Breast epithelium (tissue), 4 donors: ENCODE measurements at regions not wholly inside any gene's neighbourhood (a gene's known extent, or its start where the extent isn't known, plus 50 kb on each side); places are given as distances from the start of the nearest gene placed in this dataset.

Experiments used
- DNase-seq, 2 donors: peaks; one replicate each; pipeline ENCODE4 v3.0.0-alpha.2; 2019; ENCODE audit warnings: low spot score in 2 of 2
- H3K27ac ChIP-seq, 2 donors: fragments of 200-600 bp; sonication (generic) in 1 of 2; one replicate each; pipeline ENCODE4 v1.5.1; 2016 to 2019; ENCODE audit warnings: mild to moderate bottlenecking in 1 of 2
- H3K27me3 ChIP-seq, 2 donors: fragments of 200-600 bp; sonication (generic) in 1 of 2; one replicate each; pipeline versions ENCODE4 v1.5.1 to v1.6.0; 2017 to 2019; ENCODE audit warnings: control low read depth in 1 of 2, mild to moderate bottlenecking in 1 of 2
- H3K36me3 ChIP-seq: fragments of 200-600 bp; one replicate; pipeline ENCODE4 v1.5.1; 2019
- H3K4me1 ChIP-seq, 2 donors: fragments of 200-600 bp; sonication (generic); one replicate each; pipeline ENCODE4 v1.5.1; 2016 to 2019; ENCODE audit warnings: control low read depth in 1 of 2
- H3K4me3 ChIP-seq, 3 donors: fragments of 200-600 bp; sonication (generic); 1 replicate in 2 of 3; 2 replicates in 1 of 3; pipeline ENCODE4 v1.5.1; 2016 to 2019; ENCODE audit warnings: mild to moderate bottlenecking in 3 of 3, moderate library complexity in 2 of 3
- H3K9me3 ChIP-seq, 2 donors: fragments of 200-600 bp; sonication (generic) in 1 of 2; one replicate each; pipeline ENCODE4 v1.5.1; 2016 to 2019; ENCODE audit warnings: control low read depth in 1 of 2
- POLR2A ChIP-seq: fragments of 450-650 bp; IDR thresholded peaks from one replicate; pipeline ENCODE4 v1.6.1; 2016; ENCODE audit warnings: antibody characterized with exemption, mild to moderate bottlenecking, moderate library complexity
- POLR2AphosphoS5 ChIP-seq, 3 donors: sonication (generic); formaldehyde crosslinking; IDR thresholded peaks; one replicate each; pipeline ENCODE4 v1.6.1; 2017; ENCODE audit warnings: antibody characterized with exemption in 3 of 3
- intact Hi-C: fragments of 100-400 bp; cut with DNase I; formaldehyde crosslinking; loops from one replicate; pipeline ENCODE4 v1.15.1; 2023; ENCODE audit warnings: low total_unique reads
- TF ChIP-seq, protein P1 (sequence below), 3 donors: fragments of 450-650 bp; IDR thresholded peaks; one replicate each; pipeline ENCODE4 v1.5.1; 2016 to 2017; ENCODE audit warnings: antibody characterized with exemption in 3 of 3, mild to moderate bottlenecking in 3 of 3, moderate library complexity in 3 of 3

DNA sequence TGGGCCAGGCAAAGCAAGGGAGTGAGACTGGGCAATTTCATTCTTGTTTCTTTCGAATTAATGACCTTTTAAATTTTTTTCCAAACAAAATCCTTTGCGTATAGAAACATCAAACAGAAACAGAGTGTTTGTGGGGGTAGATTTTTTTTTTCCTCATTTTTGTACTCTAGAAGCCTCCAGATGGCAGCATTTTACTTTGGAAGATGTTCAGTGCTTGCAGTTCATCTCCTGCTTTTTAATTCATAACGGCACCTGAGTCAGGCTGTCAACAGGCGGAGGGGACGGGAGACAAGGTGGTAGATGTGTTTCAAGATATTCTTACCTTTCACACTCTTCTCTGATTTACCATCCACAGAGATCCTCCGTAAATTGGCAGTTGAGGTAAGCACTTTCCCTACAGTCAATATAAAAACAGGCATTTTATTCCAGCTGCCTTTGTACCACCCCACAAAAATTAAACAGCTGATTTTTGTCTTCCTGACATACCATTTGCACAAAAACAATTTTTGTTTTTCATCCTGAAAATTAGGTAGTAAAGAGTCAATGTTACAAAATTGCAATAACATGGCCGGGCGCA is 99.5 kb upstream of the FBXL17 start:
- H3K9me3 ChIP-seq: no peaks in the 10 kb centered on the region
- TF ChIP-seq POLR2AphosphoS5 (IDR thresholded peaks at IDR 0.05): no peak
- no peak for TF ChIP-seq POLR2A
- TF ChIP-seq, protein P1, sequence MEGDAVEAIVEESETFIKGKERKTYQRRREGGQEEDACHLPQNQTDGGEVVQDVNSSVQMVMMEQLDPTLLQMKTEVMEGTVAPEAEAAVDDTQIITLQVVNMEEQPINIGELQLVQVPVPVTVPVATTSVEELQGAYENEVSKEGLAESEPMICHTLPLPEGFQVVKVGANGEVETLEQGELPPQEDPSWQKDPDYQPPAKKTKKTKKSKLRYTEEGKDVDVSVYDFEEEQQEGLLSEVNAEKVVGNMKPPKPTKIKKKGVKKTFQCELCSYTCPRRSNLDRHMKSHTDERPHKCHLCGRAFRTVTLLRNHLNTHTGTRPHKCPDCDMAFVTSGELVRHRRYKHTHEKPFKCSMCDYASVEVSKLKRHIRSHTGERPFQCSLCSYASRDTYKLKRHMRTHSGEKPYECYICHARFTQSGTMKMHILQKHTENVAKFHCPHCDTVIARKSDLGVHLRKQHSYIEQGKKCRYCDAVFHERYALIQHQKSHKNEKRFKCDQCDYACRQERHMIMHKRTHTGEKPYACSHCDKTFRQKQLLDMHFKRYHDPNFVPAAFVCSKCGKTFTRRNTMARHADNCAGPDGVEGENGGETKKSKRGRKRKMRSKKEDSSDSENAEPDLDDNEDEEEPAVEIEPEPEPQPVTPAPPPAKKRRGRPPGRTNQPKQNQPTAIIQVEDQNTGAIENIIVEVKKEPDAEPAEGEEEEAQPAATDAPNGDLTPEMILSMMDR (IDR thresholded peaks at IDR 0.05): no peak
- no peak for DNase-seq
- H3K36me3 ChIP-seq: no peaks in the 10 kb centered on the region
- H3K27ac ChIP-seq: no peak overlapping the region
- intact Hi-C loops: no loop called here
- H3K27me3 ChIP-seq: no peaks in the 10 kb centered on the region
- no peaks in the 10 kb centered on the region for H3K4me1 ChIP-seq
- no peak overlapping the region for H3K4me3 ChIP-seq

DNA sequence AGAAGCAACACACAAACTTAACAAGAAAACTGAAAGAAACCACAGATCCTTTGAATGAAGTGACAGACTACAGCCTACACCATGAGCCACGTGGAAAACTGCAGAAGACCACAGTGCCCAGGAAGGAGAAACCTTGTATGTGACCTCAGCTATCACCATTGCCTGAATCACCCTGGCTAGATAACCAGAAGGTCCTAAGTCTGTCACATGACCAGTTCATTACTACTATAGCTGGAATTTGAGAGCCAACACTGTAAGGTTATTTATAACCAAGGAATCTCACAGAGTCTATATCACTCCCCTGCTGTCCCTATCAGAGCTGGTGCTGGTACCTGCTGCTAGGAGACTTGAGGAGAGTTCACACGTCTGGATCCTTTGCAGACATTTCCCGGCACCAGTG is 90.3 kb upstream of the FBXL17 start:
- Histone ChIP-seq H3K27ac (no peak overlapping the region), H3K27me3 (no peaks in the 10 kb centered on the region)
- intact Hi-C loops: loop anchor here (5.0 kb wide), 1 partner anchor 1850 kb away; no protein-coding TSS in a partner anchor

DNA sequence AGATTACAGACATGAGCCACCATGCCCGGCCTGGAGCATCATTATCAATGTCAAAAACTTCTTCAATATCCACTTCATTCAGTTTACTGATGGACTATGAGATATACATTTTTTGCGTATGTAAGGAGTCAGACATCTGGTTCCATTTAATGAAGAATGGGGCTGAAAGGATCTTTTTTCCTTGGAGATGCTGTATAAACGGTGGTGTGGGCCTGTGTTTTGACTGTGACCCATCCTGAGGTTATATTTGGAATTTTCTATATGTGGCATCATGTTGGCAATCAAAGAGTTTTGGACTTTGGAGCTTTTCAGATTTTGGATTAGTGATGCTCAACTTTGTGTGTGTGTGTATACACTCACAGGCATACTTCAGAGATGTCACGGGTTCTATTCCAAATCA is 85.7 kb upstream of the FBXL17 start:
- H3K9me3 ChIP-seq: peaks cover 0 to 2% of the 10 kb centered on the region in 2 donors
- no peaks in the 10 kb centered on the region for H3K4me1 ChIP-seq
- H3K27me3 ChIP-seq: no peaks in the 10 kb centered on the region
- no peaks in the 10 kb centered on the region for H3K36me3 ChIP-seq
- H3K27ac ChIP-seq: no peak overlapping the region
- no peak for DNase-seq
- no peak for TF ChIP-seq POLR2A
- TF ChIP-seq, protein P1 (IDR thresholded peaks at IDR 0.05): no peak
- TF ChIP-seq POLR2AphosphoS5 (IDR thresholded peaks at IDR 0.05): no peak
- no peak overlapping the region for H3K4me3 ChIP-seq
- intact Hi-C loops: no loop called here

More for the DNA sequence above, 90.3 kb upstream of the FBXL17 start:
- no peaks in the 10 kb centered on the region for H3K36me3 ChIP-seq
- H3K9me3 ChIP-seq: peaks cover 0 to 7% of the 10 kb centered on the region in 2 donors
- no peak overlapping the region for H3K4me3 ChIP-seq
- TF ChIP-seq, protein P1 (IDR thresholded peaks at IDR 0.05): no peak
- TF ChIP-seq POLR2A: no peak
- TF ChIP-seq POLR2AphosphoS5 (IDR thresholded peaks at IDR 0.05): no peak
- DNase-seq: no peak
- no peaks in the 10 kb centered on the region for H3K4me1 ChIP-seq

DNA sequence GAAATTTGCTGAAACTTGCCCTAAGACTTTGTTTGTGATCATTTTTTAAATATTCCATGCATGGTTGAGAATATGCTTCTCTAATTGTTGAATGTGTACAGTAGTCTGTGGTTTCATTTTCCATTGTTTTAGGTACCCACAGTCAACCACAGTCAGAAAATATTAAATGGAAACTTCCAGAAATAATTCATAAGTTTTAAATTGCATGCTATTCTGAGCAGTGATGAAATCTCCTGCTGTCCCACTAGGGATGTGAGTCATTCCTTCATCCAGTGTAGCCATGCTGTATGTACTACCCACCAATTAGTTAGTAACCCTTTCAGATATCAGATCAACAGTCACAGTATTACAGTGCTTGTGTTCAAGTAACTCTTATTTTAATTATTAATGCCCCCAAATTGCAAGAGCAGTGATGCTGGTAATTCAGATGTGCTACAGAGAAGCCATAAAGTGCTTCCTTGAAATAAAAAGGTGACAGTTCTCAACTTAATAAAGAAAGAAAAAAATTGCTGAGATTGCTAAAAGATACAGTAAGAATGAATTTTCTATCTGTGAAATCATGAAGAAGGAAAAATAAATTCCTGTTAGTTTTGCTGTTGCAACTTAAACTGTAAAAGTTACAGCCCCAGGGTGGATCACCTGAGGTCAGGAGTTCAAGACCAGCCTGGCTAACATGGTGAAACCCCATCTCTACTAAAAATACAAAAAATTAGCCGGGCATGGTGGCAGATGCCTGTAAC is 79.9 kb upstream of the FBXL17 start:
- intact Hi-C loops: no loop called here
- no peak for DNase-seq
- Histone ChIP-seq H3K4me3 (no peak overlapping the region), H3K27me3 (no peaks in the 10 kb centered on the region), H3K27ac (no peak overlapping the region), H3K36me3 (no peaks in the 10 kb centered on the region), H3K4me1 (no peaks in the 10 kb centered on the region), H3K9me3 (no peaks in the 10 kb centered on the region)
- TF ChIP-seq POLR2AphosphoS5 (IDR thresholded peaks at IDR 0.05): no peak
- TF ChIP-seq POLR2A: no peak
- TF ChIP-seq, protein P1 (IDR thresholded peaks at IDR 0.05): no peak

DNA sequence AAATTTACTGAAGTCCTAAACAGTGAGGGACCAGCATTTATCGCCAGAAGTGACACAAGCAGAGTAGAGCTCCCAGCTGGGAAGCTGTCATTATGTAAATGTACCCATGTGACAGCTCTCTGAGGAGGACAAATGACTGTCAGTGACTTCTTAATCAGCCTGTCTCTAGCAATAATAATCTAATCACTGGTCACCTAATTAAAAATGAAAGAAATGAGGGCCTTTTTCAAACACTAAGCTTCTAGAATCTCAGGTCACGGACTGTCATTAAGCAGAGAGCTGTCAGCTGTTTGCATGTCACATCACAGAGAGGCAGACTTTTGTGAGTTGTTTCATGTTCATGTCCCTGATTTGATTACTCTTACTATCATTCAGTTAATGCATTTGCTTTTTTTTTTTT is 77.9 kb upstream of the FBXL17 start:
- TF ChIP-seq, protein P1 (IDR thresholded peaks at IDR 0.05): no peak
- no peak for TF ChIP-seq POLR2A
- TF ChIP-seq POLR2AphosphoS5 (IDR thresholded peaks at IDR 0.05): no peak
- Histone ChIP-seq H3K4me1 (no peaks in the 10 kb centered on the region), H3K4me3 (no peak overlapping the region), H3K36me3 (no peaks in the 10 kb centered on the region), H3K27ac (no peak overlapping the region), H3K9me3 (peaks cover 0 to 15% of the 10 kb centered on the region in 2 donors), H3K27me3 (no peaks in the 10 kb centered on the region)
- intact Hi-C loops: no loop called here
- DNase-seq: no peak
